Calu3 (cell line): ENCODE measurements at regions not wholly inside any gene's neighbourhood (a gene's known extent, or its start where the extent isn't known, plus 50 kb on each side); places are given as distances from the start of the nearest gene placed in this dataset.

Experiments
- BruUV-seq: library from RNA; stranded (reverse); fragments of 400-500 nt; replicated peaks from 2 replicates; lab custom pipeline; 2021; lab: Mats Ljungman, UMichigan
- CTCF ChIA-PET: fragments of 300-600 bp; sonication (Branson Sonifier 250); formaldehyde crosslinking; loops from one replicate; lab custom pipeline; 2022; ENCODE audit warnings: antibody characterized with exemption; lab: Charles Lee
- DNase-seq: peaks from one replicate; pipeline ENCODE4 v3.0.0; 2022
- H3K27ac Mint-ChIP-seq: one replicate; pipeline ENCODE4 v1.8.0; 2022; ENCODE audit warnings: mixed read lengths; ENCODE audit not compliant: unreplicated experiment
- H3K27me3 Mint-ChIP-seq: one replicate; pipeline ENCODE4 v1.8.0; 2022; ENCODE audit warnings: mixed read lengths; ENCODE audit not compliant: unreplicated experiment
- H3K36me3 Mint-ChIP-seq: one replicate; pipeline ENCODE4 v1.8.0; 2022; ENCODE audit warnings: mild to moderate bottlenecking, moderate library complexity, mixed read lengths; ENCODE audit not compliant: insufficient read depth, unreplicated experiment
- H3K4me1 Mint-ChIP-seq: one replicate; pipeline ENCODE4 v1.8.0; 2022; ENCODE audit warnings: mild to moderate bottlenecking, low read depth, mixed read lengths; ENCODE audit not compliant: unreplicated experiment
- H3K4me3 Mint-ChIP-seq: one replicate; pipeline ENCODE4 v1.8.0; 2022; ENCODE audit warnings: mild to moderate bottlenecking, low read depth, moderate library complexity, mixed read lengths; ENCODE audit not compliant: unreplicated experiment
- H3K9me3 Mint-ChIP-seq: one replicate; pipeline ENCODE4 v1.8.0; 2022; ENCODE audit warnings: low read depth, mixed read lengths; ENCODE audit not compliant: unreplicated experiment
- intact Hi-C: fragments of 100-400 bp; cut with micrococcal nuclease; formaldehyde crosslinking; loops from one replicate; pipeline ENCODE4 v1.10.0; 2022; ENCODE audit not compliant: unreplicated experiment
- TF ChIP-seq, protein P1 (sequence below): fragments of 200-600 bp; IDR thresholded peaks from one replicate; pipeline ENCODE4 v1.8.0; 2022; ENCODE audit warnings: antibody characterized with exemption; ENCODE audit not compliant: unreplicated experiment

DNA sequence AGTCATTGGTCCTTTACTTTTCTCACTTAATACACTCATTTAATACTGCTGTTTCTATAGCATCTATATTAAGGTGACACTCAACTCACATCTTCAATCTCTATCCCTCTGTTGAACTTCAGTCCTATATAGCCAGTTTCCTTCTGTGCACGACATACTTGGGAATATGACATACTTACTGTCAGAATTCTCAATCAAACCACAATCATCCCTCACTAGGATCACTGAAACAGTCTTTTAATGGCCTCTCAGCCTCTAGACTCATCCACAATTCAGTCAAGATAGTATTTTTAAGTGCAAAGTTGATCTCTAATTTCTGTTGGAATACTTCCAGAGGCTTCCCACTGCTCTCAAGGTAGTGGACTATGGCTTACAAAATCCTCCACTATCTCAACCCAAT, 251.0 kb upstream of the MEF2C start:
- Mint-ChIP-seq H3K27me3 (no peaks in the 10 kb centered on the region), H3K27ac (no peak overlapping the region), H3K9me3 (no peaks in the 10 kb centered on the region), H3K4me3 (no peak overlapping the region), H3K4me1 (no peaks in the 10 kb centered on the region), H3K36me3 (no peaks in the 10 kb centered on the region)
- TF ChIP-seq, protein P1, sequence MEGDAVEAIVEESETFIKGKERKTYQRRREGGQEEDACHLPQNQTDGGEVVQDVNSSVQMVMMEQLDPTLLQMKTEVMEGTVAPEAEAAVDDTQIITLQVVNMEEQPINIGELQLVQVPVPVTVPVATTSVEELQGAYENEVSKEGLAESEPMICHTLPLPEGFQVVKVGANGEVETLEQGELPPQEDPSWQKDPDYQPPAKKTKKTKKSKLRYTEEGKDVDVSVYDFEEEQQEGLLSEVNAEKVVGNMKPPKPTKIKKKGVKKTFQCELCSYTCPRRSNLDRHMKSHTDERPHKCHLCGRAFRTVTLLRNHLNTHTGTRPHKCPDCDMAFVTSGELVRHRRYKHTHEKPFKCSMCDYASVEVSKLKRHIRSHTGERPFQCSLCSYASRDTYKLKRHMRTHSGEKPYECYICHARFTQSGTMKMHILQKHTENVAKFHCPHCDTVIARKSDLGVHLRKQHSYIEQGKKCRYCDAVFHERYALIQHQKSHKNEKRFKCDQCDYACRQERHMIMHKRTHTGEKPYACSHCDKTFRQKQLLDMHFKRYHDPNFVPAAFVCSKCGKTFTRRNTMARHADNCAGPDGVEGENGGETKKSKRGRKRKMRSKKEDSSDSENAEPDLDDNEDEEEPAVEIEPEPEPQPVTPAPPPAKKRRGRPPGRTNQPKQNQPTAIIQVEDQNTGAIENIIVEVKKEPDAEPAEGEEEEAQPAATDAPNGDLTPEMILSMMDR = no peak
- DNase-seq = no peak
- CTCF ChIA-PET = no interaction called here
- intact Hi-C loops = no loop called here
- BruUV-seq = no TSS peak

GRCh38 chr5:89133129-89133528, 250.1 kb upstream of the MEF2C start:
- CTCF ChIA-PET = no interaction called here
- no peaks in the 10 kb centered on the region for H3K4me1 Mint-ChIP-seq
- no TSS peak for BruUV-seq
- intact Hi-C loops = no loop called here
- H3K36me3 Mint-ChIP-seq = no peaks in the 10 kb centered on the region
- TF ChIP-seq, protein P1 = no peak
- no peaks in the 10 kb centered on the region for H3K27me3 Mint-ChIP-seq
- no peak for DNase-seq
- H3K9me3 Mint-ChIP-seq = no peaks in the 10 kb centered on the region
- H3K27ac Mint-ChIP-seq = no peak overlapping the region
- no peak overlapping the region for H3K4me3 Mint-ChIP-seq

- no TSS peak for BruUV-seq
- Mint-ChIP-seq H3K27me3 (no peaks in the 10 kb centered on the region), H3K4me3 (no peak overlapping the region), H3K27ac (no peak overlapping the region), H3K4me1 (no peaks in the 10 kb centered on the region), H3K36me3 (no peaks in the 10 kb centered on the region), H3K9me3 (no peaks in the 10 kb centered on the region)
- TF ChIP-seq, protein P1 = no peak
- DNase-seq = no peak
- intact Hi-C loops = no loop called here
- CTCF ChIA-PET = no interaction called here
Measured at GRCh38 chr5:89130851-89131250, 247.9 kb upstream of the MEF2C start.

DNA sequence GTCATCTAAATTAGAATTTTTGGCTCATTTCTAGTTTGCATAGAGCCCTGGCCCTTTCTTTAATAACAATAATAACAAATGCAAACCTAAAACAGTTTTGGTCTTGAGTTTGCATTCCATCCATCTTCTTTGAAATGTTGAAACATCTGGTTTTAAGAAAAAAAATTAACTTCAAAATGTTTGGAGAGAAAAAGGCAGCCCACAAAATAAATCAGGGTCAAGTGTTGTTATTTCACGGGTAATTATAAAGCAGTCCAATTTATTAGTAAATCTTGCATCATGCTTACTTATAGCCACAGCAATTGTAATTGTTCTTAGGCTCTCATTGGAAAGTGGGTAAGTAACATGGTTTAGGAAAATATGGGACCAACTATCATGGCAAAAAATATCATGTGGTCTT, 247.0 kb upstream of the MEF2C start:
- CTCF ChIA-PET = no interaction called here
- intact Hi-C loops = no loop called here
- no TSS peak for BruUV-seq
- Mint-ChIP-seq H3K36me3 (no peaks in the 10 kb centered on the region), H3K27me3 (no peaks in the 10 kb centered on the region), H3K4me3 (no peak overlapping the region), H3K4me1 (no peaks in the 10 kb centered on the region), H3K27ac (no peak overlapping the region), H3K9me3 (no peaks in the 10 kb centered on the region)
- TF ChIP-seq, protein P1 = no peak
- DNase-seq = no peak
